ENCODE measurements at regions not wholly inside any gene's neighbourhood (a gene's known extent, or its start where the extent isn't known, plus 50 kb on each side); places are given as distances from the start of the nearest gene placed in this dataset.

- Histone ChIP-seq H3K4me1 (ENCODE audit: control insufficient read depth, insufficient read depth, low read length) (no peaks in the 10 kb centered on the region), H3K36me3 (ENCODE audit: control insufficient read depth, insufficient read depth, low read length) (no peaks in the 10 kb centered on the region), H3K27ac (ENCODE audit: insufficient read depth, low read depth, low read length, poor library complexity, severe bottlenecking) (no peak overlapping the region), H3K9me3 (ENCODE audit: control insufficient read depth, low read length) (peaks cover 2% of the 10 kb centered on the region), H3K4me3 (ENCODE audit: insufficient read depth, low read depth, low read length) (no peak overlapping the region), H3K27me3 (ENCODE audit: control insufficient read depth, insufficient read depth, low read length, poor library complexity, severe bottlenecking) (no peaks in the 10 kb centered on the region)
- WGBS, 2 experiments: 93 to 94% methylated on average over 2 of the region's 2 CpGs
These were observed 269.9 kb downstream of the AJAP1 start for GRCh38 chr1:4924356-4924755.

- Histone ChIP-seq H3K4me1 (ENCODE audit: control insufficient read depth, insufficient read depth, low read length) (no peaks in the 10 kb centered on the region), H3K27me3 (ENCODE audit: control insufficient read depth, insufficient read depth, low read length, poor library complexity, severe bottlenecking) (no peaks in the 10 kb centered on the region), H3K27ac (ENCODE audit: insufficient read depth, low read depth, low read length, poor library complexity, severe bottlenecking) (no peak overlapping the region), H3K4me3 (ENCODE audit: insufficient read depth, low read depth, low read length) (no peak overlapping the region), H3K9me3 (ENCODE audit: control insufficient read depth, low read length) (peaks cover 2% of the 10 kb centered on the region), H3K36me3 (ENCODE audit: control insufficient read depth, insufficient read depth, low read length) (no peaks in the 10 kb centered on the region)
- 93 to 95% methylated on average over 7 of the region's 7 CpGs for WGBS, 2 experiments
These were observed 262.2 kb downstream of the AJAP1 start for GRCh38 chr1:4916610-4917009.

- Histone ChIP-seq H3K27ac (ENCODE audit: insufficient read depth, low read depth, low read length, poor library complexity, severe bottlenecking) (no peak overlapping the region), H3K27me3 (ENCODE audit: control insufficient read depth, insufficient read depth, low read length, poor library complexity, severe bottlenecking) (no peaks in the 10 kb centered on the region), H3K36me3 (ENCODE audit: control insufficient read depth, insufficient read depth, low read length) (no peaks in the 10 kb centered on the region), H3K4me1 (ENCODE audit: control insufficient read depth, insufficient read depth, low read length) (no peaks in the 10 kb centered on the region), H3K9me3 (ENCODE audit: control insufficient read depth, low read length) (no peaks in the 10 kb centered on the region), H3K4me3 (ENCODE audit: insufficient read depth, low read depth, low read length) (no peak overlapping the region)
- 94 to 98% methylated on average over 2 of the region's 2 CpGs for WGBS, 2 experiments
These were observed 260.7 kb downstream of the AJAP1 start for GRCh38 chr1:4915154-4915553.

- 94 to 95% methylated on average over 13 of the region's 13 CpGs for WGBS, 2 experiments
These were observed 254.1 kb downstream of the AJAP1 start for GRCh38 chr1:4908486-4908885.

GRCh38 chr1:4894566-4894965, 240.2 kb downstream of the AJAP1 start:
- Histone ChIP-seq H3K27ac (ENCODE audit: insufficient read depth, low read depth, low read length, poor library complexity, severe bottlenecking) (no peak overlapping the region), H3K36me3 (ENCODE audit: control insufficient read depth, insufficient read depth, low read length) (no peaks in the 10 kb centered on the region), H3K27me3 (ENCODE audit: control insufficient read depth, insufficient read depth, low read length, poor library complexity, severe bottlenecking) (no peaks in the 10 kb centered on the region), H3K9me3 (ENCODE audit: control insufficient read depth, low read length) (peaks cover 3% of the 10 kb centered on the region), H3K4me3 (ENCODE audit: insufficient read depth, low read depth, low read length) (no peak overlapping the region), H3K4me1 (ENCODE audit: control insufficient read depth, insufficient read depth, low read length) (no peaks in the 10 kb centered on the region)
- 81% methylated on average over 4 of the region's 4 CpGs for WGBS, 2 experiments

More at GRCh38 chr1:4908486-4908885, 254.1 kb downstream of the AJAP1 start:
- Histone ChIP-seq H3K27ac (ENCODE audit: insufficient read depth, low read depth, low read length, poor library complexity, severe bottlenecking) (no peak overlapping the region), H3K4me1 (ENCODE audit: control insufficient read depth, insufficient read depth, low read length) (no peaks in the 10 kb centered on the region), H3K9me3 (ENCODE audit: control insufficient read depth, low read length) (no peaks in the 10 kb centered on the region), H3K4me3 (ENCODE audit: insufficient read depth, low read depth, low read length) (no peak overlapping the region), H3K36me3 (ENCODE audit: control insufficient read depth, insufficient read depth, low read length) (no peaks in the 10 kb centered on the region), H3K27me3 (ENCODE audit: control insufficient read depth, insufficient read depth, low read length, poor library complexity, severe bottlenecking) (no peaks in the 10 kb centered on the region)

- Histone ChIP-seq H3K4me1 (ENCODE audit: control insufficient read depth, insufficient read depth, low read length) (peaks cover 9% of the 10 kb centered on the region), H3K27ac (ENCODE audit: insufficient read depth, low read depth, low read length, poor library complexity, severe bottlenecking) (no peak overlapping the region), H3K9me3 (ENCODE audit: control insufficient read depth, low read length) (no peaks in the 10 kb centered on the region), H3K4me3 (ENCODE audit: insufficient read depth, low read depth, low read length) (no peak overlapping the region), H3K27me3 (ENCODE audit: control insufficient read depth, insufficient read depth, low read length, poor library complexity, severe bottlenecking) (no peaks in the 10 kb centered on the region), H3K36me3 (ENCODE audit: control insufficient read depth, insufficient read depth, low read length) (no peaks in the 10 kb centered on the region)
- 41 to 44% methylated on average over 8 of the region's 8 CpGs for WGBS, 2 experiments
These were observed 226.2 kb downstream of the AJAP1 start for GRCh38 chr1:4880626-4881025.

GRCh38 chr1:4877426-4877825, 223.0 kb downstream of the AJAP1 start:
- WGBS, 2 experiments: 89 to 91% methylated on average over 3 of the region's 3 CpGs
- no peaks in the 10 kb centered on the region for H3K36me3 ChIP-seq (ENCODE audit: control insufficient read depth, insufficient read depth, low read length)
- H3K4me1 ChIP-seq (ENCODE audit: control insufficient read depth, insufficient read depth, low read length): peaks cover 9% of the 10 kb centered on the region
- no peaks in the 10 kb centered on the region for H3K27me3 ChIP-seq (ENCODE audit: control insufficient read depth, insufficient read depth, low read length, poor library complexity, severe bottlenecking)
- no peak overlapping the region for H3K27ac ChIP-seq (ENCODE audit: insufficient read depth, low read depth, low read length, poor library complexity, severe bottlenecking)
- H3K4me3 ChIP-seq (ENCODE audit: insufficient read depth, low read depth, low read length): no peak overlapping the region
- no peaks in the 10 kb centered on the region for H3K9me3 ChIP-seq (ENCODE audit: control insufficient read depth, low read length)

GRCh38 chr1:4871373-4871772, 217.0 kb downstream of the AJAP1 start:
- H3K4me3 ChIP-seq (ENCODE audit: insufficient read depth, low read depth, low read length): no peak overlapping the region
- H3K9me3 ChIP-seq (ENCODE audit: control insufficient read depth, low read length): no peaks in the 10 kb centered on the region
- no peak overlapping the region for H3K27ac ChIP-seq (ENCODE audit: insufficient read depth, low read depth, low read length, poor library complexity, severe bottlenecking)
- WGBS, 2 experiments: 81 to 86% methylated on average over 3 of the region's 3 CpGs
- no peaks in the 10 kb centered on the region for H3K27me3 ChIP-seq (ENCODE audit: control insufficient read depth, insufficient read depth, low read length, poor library complexity, severe bottlenecking)
- no peaks in the 10 kb centered on the region for H3K4me1 ChIP-seq (ENCODE audit: control insufficient read depth, insufficient read depth, low read length)
- H3K36me3 ChIP-seq (ENCODE audit: control insufficient read depth, insufficient read depth, low read length): no peaks in the 10 kb centered on the region

- no peaks in the 10 kb centered on the region for H3K4me1 ChIP-seq (ENCODE audit: control insufficient read depth, insufficient read depth, low read length)
- H3K9me3 ChIP-seq (ENCODE audit: control insufficient read depth, low read length): no peaks in the 10 kb centered on the region
- WGBS, 2 experiments: 82 to 97% methylated on average over 2 of the region's 2 CpGs
- H3K27ac ChIP-seq (ENCODE audit: insufficient read depth, low read depth, low read length, poor library complexity, severe bottlenecking): no peak overlapping the region
- no peaks in the 10 kb centered on the region for H3K36me3 ChIP-seq (ENCODE audit: control insufficient read depth, insufficient read depth, low read length)
- no peaks in the 10 kb centered on the region for H3K27me3 ChIP-seq (ENCODE audit: control insufficient read depth, insufficient read depth, low read length, poor library complexity, severe bottlenecking)
- no peak overlapping the region for H3K4me3 ChIP-seq (ENCODE audit: insufficient read depth, low read depth, low read length)
These were observed 214.1 kb downstream of the AJAP1 start for GRCh38 chr1:4868521-4868920.

- no peaks in the 10 kb centered on the region for H3K36me3 ChIP-seq (ENCODE audit: control insufficient read depth, insufficient read depth, low read length)
- H3K4me1 ChIP-seq (ENCODE audit: control insufficient read depth, insufficient read depth, low read length): no peaks in the 10 kb centered on the region
- H3K9me3 ChIP-seq (ENCODE audit: control insufficient read depth, low read length): no peaks in the 10 kb centered on the region
- 87 to 91% methylated on average over 3 of the region's 3 CpGs for WGBS, 2 experiments
- H3K27ac ChIP-seq (ENCODE audit: insufficient read depth, low read depth, low read length, poor library complexity, severe bottlenecking): no peak overlapping the region
- H3K4me3 ChIP-seq (ENCODE audit: insufficient read depth, low read depth, low read length): no peak overlapping the region
- no peaks in the 10 kb centered on the region for H3K27me3 ChIP-seq (ENCODE audit: control insufficient read depth, insufficient read depth, low read length, poor library complexity, severe bottlenecking)
These were observed 202.0 kb downstream of the AJAP1 start for GRCh38 chr1:4856396-4856795.

GRCh38 chr1:4854367-4854766, 200.0 kb downstream of the AJAP1 start:
- Histone ChIP-seq H3K36me3 (ENCODE audit: control insufficient read depth, insufficient read depth, low read length) (no peaks in the 10 kb centered on the region), H3K27ac (ENCODE audit: insufficient read depth, low read depth, low read length, poor library complexity, severe bottlenecking) (no peak overlapping the region), H3K4me3 (ENCODE audit: insufficient read depth, low read depth, low read length) (no peak overlapping the region), H3K9me3 (ENCODE audit: control insufficient read depth, low read length) (no peaks in the 10 kb centered on the region), H3K4me1 (ENCODE audit: control insufficient read depth, insufficient read depth, low read length) (no peaks in the 10 kb centered on the region), H3K27me3 (ENCODE audit: control insufficient read depth, insufficient read depth, low read length, poor library complexity, severe bottlenecking) (no peaks in the 10 kb centered on the region)
- WGBS, 2 experiments: 94 to 96% methylated on average over 8 of the region's 8 CpGs

All from ectodermal cell (in vitro differentiated cells).